ENCODE measurements at regions not wholly inside any gene's neighbourhood (a gene's known extent, or its start where the extent isn't known, plus 50 kb on each side); places are given as distances from the start of the nearest gene placed in this dataset.
"Not testable (repeated sequence)": the region's sequence is repeated elsewhere in the genome, so short reads cannot be mapped to it uniquely, and the experiment has no call there.

GRCh38 chr9:99650187-99650874 lies 171.4 kb upstream of the NR4A3 start:
- no peak for DNase-seq

GRCh38 chr9:99660191-99660636 lies 161.5 kb upstream of the NR4A3 start:
- DNase-seq, result no peak

- no peak for DNase-seq
Measured at GRCh38 chr9:99663297-99663696, 158.4 kb upstream of the NR4A3 start.

- DNase-seq, result no peak
Measured at GRCh38 chr9:99663856-99664255, 157.8 kb upstream of the NR4A3 start.

GRCh38 chr9:99666571-99666970 lies 155.1 kb upstream of the NR4A3 start:
- DNase-seq, result no peak

- not testable (repeated sequence) for DNase-seq
Measured at GRCh38 chr9:99670886-99671285, 150.8 kb upstream of the NR4A3 start.

GRCh38 chr9:99677281-99677680 lies 144.4 kb upstream of the NR4A3 start:
- DNase-seq, result no peak

GRCh38 chr9:99678566-99678965 lies 143.1 kb upstream of the NR4A3 start:
- no peak for DNase-seq

GRCh38 chr9:99680191-99680590 lies 141.5 kb upstream of the NR4A3 start:
- no peak for DNase-seq

GRCh38 chr9:99681113-99681512 lies 140.6 kb upstream of the NR4A3 start:
- DNase-seq, result no peak

GRCh38 chr9:99682378-99682777 lies 139.3 kb upstream of the NR4A3 start:
- no peak for DNase-seq

GRCh38 chr9:99682870-99683269 lies 138.8 kb upstream of the NR4A3 start:
- DNase-seq, result no peak

GRCh38 chr9:99690573-99690972 lies 131.1 kb upstream of the NR4A3 start:
- no peak for DNase-seq

GRCh38 chr9:99693888-99694287 lies 127.8 kb upstream of the NR4A3 start:
- DNase-seq, result no peak

GRCh38 chr9:99694393-99694792 lies 127.3 kb upstream of the NR4A3 start:
- no peak for DNase-seq

GRCh38 chr9:99699396-99699795 lies 122.3 kb upstream of the NR4A3 start:
- no peak for DNase-seq

- no peak for DNase-seq
Measured at GRCh38 chr9:99712214-99712613, 109.5 kb upstream of the NR4A3 start.

GRCh38 chr9:99713838-99714306 lies 107.8 kb upstream of the NR4A3 start:
- DNase-seq, result no peak

- no peak for DNase-seq
Measured at GRCh38 chr9:99718631-99719030, 103.1 kb upstream of the NR4A3 start.

GRCh38 chr9:99720455-99721050 lies 101.1 kb upstream of the NR4A3 start:
- no peak for DNase-seq

- DNase-seq, result no peak
Measured at GRCh38 chr9:99721898-99722297, 99.8 kb upstream of the NR4A3 start.

GRCh38 chr9:99722877-99723276 lies 98.8 kb upstream of the NR4A3 start:
- DNase-seq, result no peak

GRCh38 chr9:99724640-99725039 lies 97.0 kb upstream of the NR4A3 start:
- no peak for DNase-seq

- DNase-seq, result no peak
Measured at GRCh38 chr9:99725852-99726251, 95.8 kb upstream of the NR4A3 start.

- no peak for DNase-seq
Measured at GRCh38 chr9:99726758-99727157, 94.9 kb upstream of the NR4A3 start.
